ENCODE measurements at regions not wholly inside any gene's neighbourhood (a gene's known extent, or its start where the extent isn't known, plus 50 kb on each side); places are given as distances from the start of the nearest gene placed in this dataset.

GRCh38 chr15:34656005-34656796 is 72.8 kb upstream of the GOLGA8B start:
- TF ChIP-seq POLR2A (IDR thresholded peaks at IDR 0.05; ENCODE audit: extremely low read depth, insufficient read length) (no peak), MYC (IDR thresholded peaks at IDR 0.05; ENCODE audit: low read depth, low read length) (no peak), CTCF (IDR thresholded peaks at IDR 0.05; ENCODE audit: low read depth, low read length) (no peak), MAX (IDR thresholded peaks at IDR 0.05; ENCODE audit: low read depth, low read length) (no peak)

Data from NB4 (cell line).